OCI-LY3 (cell line): ENCODE measurements at regions not wholly inside any gene's neighbourhood (a gene's known extent, or its start where the extent isn't known, plus 50 kb on each side); places are given as distances from the start of the nearest gene placed in this dataset.

Experiments used
- H2AFZ ChIP-seq: fragments of 200-600, 300-600 bp; shearing (Covaris generic); 2 replicates; pipeline ENCODE4 v1.6.0; 2014; ENCODE audit warnings: antibody characterized with exemption, low read depth, low read length
- H3K27ac ChIP-seq: fragments of 200-600, 300-600 bp; sonication (generic); 2 replicates; pipeline ENCODE4 v1.5.1; 2014; ENCODE audit warnings: mild to moderate bottlenecking, low read length, moderate library complexity, mixed read lengths
- H3K27me3 ChIP-seq: fragments of 200-600, 300-600 bp; sonication (generic); 2 replicates; pipeline ENCODE4 v1.6.1; 2014; ENCODE audit warnings: low read depth, low read length, mixed read lengths
- H3K36me3 ChIP-seq: fragments of 200-600, 300-600 bp; sonication (generic); replicated peaks from 2 replicates; pipeline ENCODE3; 2014; ENCODE audit warnings: low read depth, low read length, mixed read lengths
- H3K4me1 ChIP-seq: fragments of 300-600, 200-600 bp; sonication (generic); 2 replicates; pipeline ENCODE4 v1.6.1; 2014; ENCODE audit warnings: low read length, mixed read lengths
- H3K4me2 ChIP-seq: fragments of 200-600, 300-600 bp; sonication (generic); 2 replicates; pipeline ENCODE4 v1.6.1; 2014; ENCODE audit warnings: low read length, mixed read lengths
- H3K4me3 ChIP-seq: fragments of 300-600, 200-600 bp; sonication (generic); 2 replicates; pipeline ENCODE4 v1.5.1; 2014; ENCODE audit warnings: antibody characterized with exemption, mild to moderate bottlenecking, low read length, moderate library complexity
- H3K79me2 ChIP-seq: fragments of 300-600, 200-600 bp; shearing (Covaris generic); 2 replicates; pipeline ENCODE4 v1.6.1; 2014; ENCODE audit warnings: mild to moderate bottlenecking, low read length, mixed read lengths
- H3K9ac ChIP-seq: fragments of 300-600, 200-600 bp; shearing (Covaris generic); 2 replicates; pipeline ENCODE4 v1.6.0; 2014; ENCODE audit warnings: mild to moderate bottlenecking, low read length, moderate library complexity
- H3K9me3 ChIP-seq: fragments of 200-600, 300-600 bp; shearing (Covaris generic); 2 replicates; pipeline ENCODE4 v1.6.1; 2014; ENCODE audit warnings: low read length, mixed read lengths; ENCODE audit not compliant: insufficient read depth
- H4K20me1 ChIP-seq: fragments of 200-600, 300-600 bp; sonication (generic); 2 replicates; pipeline ENCODE4 v1.6.1; 2016; ENCODE audit warnings: low read length, mixed read lengths; ENCODE audit not compliant: insufficient read depth
- EZH2phosphoT487 ChIP-seq: fragments of 200-600 bp; shearing (Covaris generic); IDR thresholded peaks from 2 replicates; pipeline ENCODE4 v1.6.1; 2018; ENCODE audit warnings: antibody characterized with exemption, mixed run types, low read depth
- TF ChIP-seq, protein P1 (sequence below): fragments of 200-600, 300-600 bp; sonication (generic); IDR thresholded peaks from 2 replicates; pipeline ENCODE4 v1.5.1; 2014; ENCODE audit warnings: antibody characterized with exemption, low read length, low read depth

DNA sequence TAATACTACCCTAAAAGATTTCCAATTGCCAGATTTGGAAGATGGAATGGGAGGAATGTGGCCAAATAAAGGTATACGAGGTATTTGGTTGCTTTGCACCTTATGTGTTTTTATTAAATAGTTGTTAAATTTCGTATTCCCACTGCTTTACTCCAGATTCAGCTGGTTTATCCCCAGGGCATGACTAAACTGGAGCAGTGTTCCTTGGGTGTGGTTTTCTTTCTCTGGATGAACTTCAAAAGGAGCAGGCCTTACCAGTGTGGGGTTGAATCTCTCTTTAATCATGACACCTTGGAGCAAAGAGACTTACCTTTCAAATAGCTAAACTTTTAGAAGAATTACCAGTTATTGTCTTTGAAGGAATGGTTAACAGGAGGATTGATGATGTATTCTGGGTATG lies 121.7 kb upstream of the BNC2 start:
- H3K4me3 ChIP-seq: no peak overlapping the region
- no peaks in the 10 kb centered on the region for H3K4me1 ChIP-seq
- TF ChIP-seq EZH2phosphoT487: no peak
- TF ChIP-seq, protein P1, sequence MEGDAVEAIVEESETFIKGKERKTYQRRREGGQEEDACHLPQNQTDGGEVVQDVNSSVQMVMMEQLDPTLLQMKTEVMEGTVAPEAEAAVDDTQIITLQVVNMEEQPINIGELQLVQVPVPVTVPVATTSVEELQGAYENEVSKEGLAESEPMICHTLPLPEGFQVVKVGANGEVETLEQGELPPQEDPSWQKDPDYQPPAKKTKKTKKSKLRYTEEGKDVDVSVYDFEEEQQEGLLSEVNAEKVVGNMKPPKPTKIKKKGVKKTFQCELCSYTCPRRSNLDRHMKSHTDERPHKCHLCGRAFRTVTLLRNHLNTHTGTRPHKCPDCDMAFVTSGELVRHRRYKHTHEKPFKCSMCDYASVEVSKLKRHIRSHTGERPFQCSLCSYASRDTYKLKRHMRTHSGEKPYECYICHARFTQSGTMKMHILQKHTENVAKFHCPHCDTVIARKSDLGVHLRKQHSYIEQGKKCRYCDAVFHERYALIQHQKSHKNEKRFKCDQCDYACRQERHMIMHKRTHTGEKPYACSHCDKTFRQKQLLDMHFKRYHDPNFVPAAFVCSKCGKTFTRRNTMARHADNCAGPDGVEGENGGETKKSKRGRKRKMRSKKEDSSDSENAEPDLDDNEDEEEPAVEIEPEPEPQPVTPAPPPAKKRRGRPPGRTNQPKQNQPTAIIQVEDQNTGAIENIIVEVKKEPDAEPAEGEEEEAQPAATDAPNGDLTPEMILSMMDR: no peak
- no peak overlapping the region for H3K9ac ChIP-seq
- no peak overlapping the region for H3K27ac ChIP-seq
- no peaks in the 10 kb centered on the region for H3K27me3 ChIP-seq
- no peak overlapping the region for H2AFZ ChIP-seq
- H3K4me2 ChIP-seq: no peak overlapping the region
- peaks cover 4% of the 10 kb centered on the region for H3K36me3 ChIP-seq
- peaks cover 6% of the 10 kb centered on the region for H3K9me3 ChIP-seq
- no peaks in the 10 kb centered on the region for H3K79me2 ChIP-seq
- no peaks in the 10 kb centered on the region for H4K20me1 ChIP-seq

GRCh38 chr9:16987026-16987425 lies 116.6 kb upstream of the BNC2 start:
- Histone ChIP-seq H3K79me2 (no peaks in the 10 kb centered on the region), H4K20me1 (no peaks in the 10 kb centered on the region), H3K27ac (no peak overlapping the region), H2AFZ (no peak overlapping the region), H3K4me2 (no peak overlapping the region), H3K4me1 (peaks cover 13% of the 10 kb centered on the region; the same call in 1 of the 2 replicates), H3K9ac (no peak overlapping the region), H3K36me3 (no peaks in the 10 kb centered on the region), H3K9me3 (no peaks in the 10 kb centered on the region), H3K27me3 (no peaks in the 10 kb centered on the region), H3K4me3 (no peak overlapping the region)
- no peak for TF ChIP-seq EZH2phosphoT487
- TF ChIP-seq, protein P1: no peak

DNA sequence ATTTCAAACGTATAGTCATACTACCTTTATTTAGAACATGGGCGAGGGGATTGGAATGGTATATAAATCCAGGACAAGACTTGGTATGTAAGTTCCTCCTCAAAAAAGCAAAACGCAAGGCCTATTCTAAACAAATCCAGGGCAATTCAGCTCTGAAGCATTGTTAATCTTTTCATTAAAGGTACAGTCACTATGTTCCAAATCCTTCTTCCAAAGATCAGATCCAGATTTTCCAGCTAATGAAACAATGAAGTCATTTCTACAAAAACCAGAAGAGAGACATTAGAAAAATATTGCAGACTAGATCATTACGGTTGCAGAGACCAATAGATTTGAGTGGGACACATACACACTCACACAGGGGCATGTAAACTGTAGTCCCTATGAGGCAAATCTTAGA lies 116.1 kb upstream of the BNC2 start:
- no peak overlapping the region for H3K27ac ChIP-seq
- H3K79me2 ChIP-seq: no peaks in the 10 kb centered on the region
- H3K36me3 ChIP-seq: no peaks in the 10 kb centered on the region
- H2AFZ ChIP-seq: no peak overlapping the region
- H3K4me2 ChIP-seq: no peak overlapping the region
- H3K9me3 ChIP-seq: no peaks in the 10 kb centered on the region
- no peak overlapping the region for H3K9ac ChIP-seq
- H4K20me1 ChIP-seq: no peaks in the 10 kb centered on the region
- no peaks in the 10 kb centered on the region for H3K27me3 ChIP-seq
- H3K4me3 ChIP-seq: no peak overlapping the region
- TF ChIP-seq, protein P1: no peak
- no peak for TF ChIP-seq EZH2phosphoT487
- H3K4me1 ChIP-seq: peaks cover 13% of the 10 kb centered on the region; the same call in 1 of the 2 replicates

GRCh38 chr9:16985559-16986348 lies 115.3 kb upstream of the BNC2 start:
- Histone ChIP-seq H3K27me3 (no peaks in the 10 kb centered on the region), H3K4me3 (no peak overlapping the region), H3K4me2 (no peak overlapping the region), H3K36me3 (no peaks in the 10 kb centered on the region), H2AFZ (no peak overlapping the region), H3K9ac (no peak overlapping the region), H3K79me2 (no peaks in the 10 kb centered on the region), H4K20me1 (no peaks in the 10 kb centered on the region), H3K4me1 (peaks cover 13% of the 10 kb centered on the region; the same call in 1 of the 2 replicates), H3K9me3 (no peaks in the 10 kb centered on the region), H3K27ac (no peak overlapping the region)
- no peak for TF ChIP-seq EZH2phosphoT487
- TF ChIP-seq, protein P1: no peak
